ENCODE measurements at regions not wholly inside any gene's neighbourhood (a gene's known extent, or its start where the extent isn't known, plus 50 kb on each side); places are given as distances from the start of the nearest gene placed in this dataset.

GRCh38 chr7:378551-379455, 88.8 kb downstream of the FOXL3 start:
- TF ChIP-seq, protein P1, sequence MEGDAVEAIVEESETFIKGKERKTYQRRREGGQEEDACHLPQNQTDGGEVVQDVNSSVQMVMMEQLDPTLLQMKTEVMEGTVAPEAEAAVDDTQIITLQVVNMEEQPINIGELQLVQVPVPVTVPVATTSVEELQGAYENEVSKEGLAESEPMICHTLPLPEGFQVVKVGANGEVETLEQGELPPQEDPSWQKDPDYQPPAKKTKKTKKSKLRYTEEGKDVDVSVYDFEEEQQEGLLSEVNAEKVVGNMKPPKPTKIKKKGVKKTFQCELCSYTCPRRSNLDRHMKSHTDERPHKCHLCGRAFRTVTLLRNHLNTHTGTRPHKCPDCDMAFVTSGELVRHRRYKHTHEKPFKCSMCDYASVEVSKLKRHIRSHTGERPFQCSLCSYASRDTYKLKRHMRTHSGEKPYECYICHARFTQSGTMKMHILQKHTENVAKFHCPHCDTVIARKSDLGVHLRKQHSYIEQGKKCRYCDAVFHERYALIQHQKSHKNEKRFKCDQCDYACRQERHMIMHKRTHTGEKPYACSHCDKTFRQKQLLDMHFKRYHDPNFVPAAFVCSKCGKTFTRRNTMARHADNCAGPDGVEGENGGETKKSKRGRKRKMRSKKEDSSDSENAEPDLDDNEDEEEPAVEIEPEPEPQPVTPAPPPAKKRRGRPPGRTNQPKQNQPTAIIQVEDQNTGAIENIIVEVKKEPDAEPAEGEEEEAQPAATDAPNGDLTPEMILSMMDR (IDR thresholded peaks at IDR 0.05; ENCODE audit: low read depth, low read length, missing control alignments) = no peak
- in situ Hi-C loops (cut with HindIII; ENCODE audit: low sequenced_read_pairs) = no loop called here
- no peak overlapping the region for H3K4me3 ChIP-seq (ENCODE audit: low read depth, low read length)
- no peak for DNase-seq (ENCODE audit: low read depth)

- in situ Hi-C loops (cut with HindIII; ENCODE audit: low sequenced_read_pairs) = no loop called here
- TF ChIP-seq, protein P1 (IDR thresholded peaks at IDR 0.05; ENCODE audit: low read depth, low read length, missing control alignments) = no peak
- no peak for DNase-seq (ENCODE audit: low read depth)
- no peak overlapping the region for H3K4me3 ChIP-seq (ENCODE audit: low read depth, low read length)
These were observed 89.6 kb downstream of the FOXL3 start for GRCh38 chr7:379456-380138.

GRCh38 chr7:380139-380485, 90.1 kb downstream of the FOXL3 start:
- H3K4me3 ChIP-seq (ENCODE audit: low read depth, low read length) = no peak overlapping the region
- in situ Hi-C loops (cut with HindIII; ENCODE audit: low sequenced_read_pairs) = no loop called here
- DNase-seq (ENCODE audit: low read depth) = no peak
- TF ChIP-seq, protein P1 (IDR thresholded peaks at IDR 0.05; ENCODE audit: low read depth, low read length, missing control alignments) = no peak

DNA sequence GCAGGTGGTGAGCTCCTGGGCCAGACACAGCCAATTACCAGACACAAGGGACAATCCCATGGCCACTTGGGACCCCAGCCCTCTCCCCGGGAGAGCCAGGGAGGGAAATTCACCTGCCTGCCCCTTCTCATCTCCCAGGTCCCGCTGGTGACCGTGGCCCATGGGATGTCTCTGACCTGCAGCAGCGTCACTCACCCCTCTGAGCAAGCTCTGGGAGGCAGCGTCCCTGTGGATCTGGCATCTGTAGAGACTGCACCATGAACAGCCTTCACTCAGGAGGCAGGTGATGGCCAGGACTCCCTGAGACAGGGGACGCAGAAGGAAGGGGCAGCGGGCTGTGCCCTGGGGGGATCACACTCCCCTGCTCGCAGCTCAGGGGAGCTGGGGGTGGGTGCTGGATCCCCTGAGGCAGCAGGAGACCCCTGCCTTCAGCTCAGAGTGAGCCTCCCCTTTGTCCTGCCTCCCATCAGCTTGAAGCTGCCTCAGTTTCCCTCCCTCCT, 90.8 kb downstream of the FOXL3 start:
- in situ Hi-C loops (cut with HindIII; ENCODE audit: low sequenced_read_pairs) = no loop called here
- TF ChIP-seq, protein P1 (IDR thresholded peaks at IDR 0.05; ENCODE audit: low read depth, low read length, missing control alignments) = no peak

DNA sequence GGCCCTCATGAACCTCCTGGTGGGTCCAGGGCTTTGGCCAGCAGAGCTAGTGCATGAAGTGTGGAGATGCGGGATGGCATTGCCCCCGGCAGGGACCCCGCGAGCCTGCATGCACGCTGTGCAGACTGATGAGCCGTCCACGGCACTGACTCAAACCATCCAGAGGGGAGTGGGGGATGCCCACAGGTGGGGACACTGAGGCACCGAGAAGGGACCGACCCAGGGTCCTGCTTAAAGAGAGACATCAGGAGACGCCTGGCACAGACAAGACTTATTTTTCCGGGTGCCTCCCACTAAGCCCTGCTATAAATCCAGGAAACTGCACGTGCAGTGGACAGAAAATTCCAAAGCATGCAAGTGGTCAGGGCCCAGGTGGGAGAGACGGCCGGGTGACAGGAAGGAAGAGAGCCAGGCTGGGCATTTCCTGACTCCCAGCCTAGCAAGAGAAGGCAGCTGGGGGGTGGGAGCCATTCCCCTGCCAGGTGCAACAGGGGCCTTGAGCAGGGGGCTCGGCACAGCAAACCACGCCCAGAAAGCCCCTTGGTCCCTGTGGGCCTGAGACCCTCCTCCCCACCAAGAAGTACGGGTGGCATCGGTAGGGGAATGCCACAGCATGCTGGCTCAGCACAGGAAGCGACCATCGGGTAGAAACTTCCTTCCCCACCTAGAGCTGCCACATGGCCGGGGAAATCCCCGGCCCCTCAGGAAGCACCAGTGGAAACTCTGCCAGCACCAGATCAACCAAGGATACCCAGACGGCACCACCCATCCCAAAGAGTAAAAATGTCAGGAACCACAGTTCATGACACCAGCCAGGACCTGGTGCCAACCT, 91.5 kb downstream of the FOXL3 start:
- H3K4me3 ChIP-seq (ENCODE audit: low read depth, low read length) = no peak overlapping the region
- DNase-seq (ENCODE audit: low read depth) = no peak
- in situ Hi-C loops (cut with HindIII; ENCODE audit: low sequenced_read_pairs) = no loop called here
- TF ChIP-seq, protein P1 (IDR thresholded peaks at IDR 0.05; ENCODE audit: low read depth, low read length, missing control alignments) = no peak

More for the DNA sequence above, 90.8 kb downstream of the FOXL3 start:
- no peak overlapping the region for H3K4me3 ChIP-seq (ENCODE audit: low read depth, low read length)
- DNase-seq (ENCODE audit: low read depth) = no peak

DNA sequence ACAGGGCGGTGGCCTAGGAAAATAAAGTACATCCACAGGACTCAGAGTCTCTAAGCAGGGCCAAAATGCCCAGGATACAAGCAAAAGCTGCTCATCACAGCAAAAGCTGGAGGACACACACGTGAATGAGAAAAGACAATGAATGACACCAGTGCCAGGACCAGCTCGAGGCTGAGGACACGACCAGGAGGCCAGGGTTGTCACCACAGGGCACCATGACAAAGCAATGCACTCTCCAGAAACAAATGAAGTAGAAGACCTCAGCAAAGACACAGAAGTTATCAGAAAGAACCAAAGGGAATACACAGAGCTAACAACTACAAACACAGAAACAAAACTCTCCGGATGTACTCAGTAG, 92.1 kb downstream of the FOXL3 start:
- DNase-seq (ENCODE audit: low read depth) = no peak
- in situ Hi-C loops (cut with HindIII; ENCODE audit: low sequenced_read_pairs) = no loop called here
- TF ChIP-seq, protein P1 (IDR thresholded peaks at IDR 0.05; ENCODE audit: low read depth, low read length, missing control alignments) = no peak
- no peak overlapping the region for H3K4me3 ChIP-seq (ENCODE audit: low read depth, low read length)
